Esophagus muscularis mucosa (tissue), 4 donors: ENCODE measurements at regions not wholly inside any gene's neighbourhood (a gene's known extent, or its start where the extent isn't known, plus 50 kb on each side); places are given as distances from the start of the nearest gene placed in this dataset.
"Not testable (repeated sequence)": the region's sequence is repeated elsewhere in the genome, so short reads cannot be mapped to it uniquely, and the experiment has no call there.

Experiments
- EP300 ChIP-seq: sonication (generic); formaldehyde crosslinking; IDR thresholded peaks from one replicate; pipeline ENCODE4 v1.6.1; 2017; ENCODE audit warnings: antibody characterized with exemption
- POLR2AphosphoS5 ChIP-seq, 2 donors: sonication (generic); formaldehyde crosslinking; IDR thresholded peaks; one replicate each; pipeline ENCODE4 v1.6.1; 2017; ENCODE audit warnings: antibody characterized with exemption in 2 of 2
- TF ChIP-seq, protein P1 (sequence below), 3 experiments: fragments of 200-600 bp in 2 of 3; fragments of 450-650 bp in 1 of 3; sonication (generic) in 2 of 3; IDR thresholded peaks; one replicate each; pipeline ENCODE4 v1.5.1; 2017 to 2019; ENCODE audit warnings: antibody characterized with exemption in 3 of 3, mild to moderate bottlenecking in 2 of 3, moderate library complexity in 1 of 3

DNA sequence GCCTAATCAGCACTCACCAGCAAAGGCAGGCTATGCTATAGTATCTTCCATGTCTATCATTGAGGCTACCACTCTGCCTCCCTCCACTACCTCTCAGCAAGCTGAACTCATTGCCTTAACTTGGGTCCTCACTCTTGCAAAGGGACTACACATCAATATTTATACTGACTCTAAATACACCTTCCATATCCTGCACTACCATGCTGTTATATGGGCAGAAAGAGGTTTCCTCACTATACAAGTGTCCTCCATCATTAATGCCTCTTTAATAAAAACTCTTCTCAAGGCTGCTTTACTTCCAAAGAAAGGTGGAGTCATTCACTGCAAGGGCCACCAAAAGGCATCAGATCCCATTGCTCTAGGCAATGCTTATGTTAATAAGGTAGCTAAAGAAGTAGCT lies 669.3 kb upstream of the USP15 start:
- TF ChIP-seq, protein P1, sequence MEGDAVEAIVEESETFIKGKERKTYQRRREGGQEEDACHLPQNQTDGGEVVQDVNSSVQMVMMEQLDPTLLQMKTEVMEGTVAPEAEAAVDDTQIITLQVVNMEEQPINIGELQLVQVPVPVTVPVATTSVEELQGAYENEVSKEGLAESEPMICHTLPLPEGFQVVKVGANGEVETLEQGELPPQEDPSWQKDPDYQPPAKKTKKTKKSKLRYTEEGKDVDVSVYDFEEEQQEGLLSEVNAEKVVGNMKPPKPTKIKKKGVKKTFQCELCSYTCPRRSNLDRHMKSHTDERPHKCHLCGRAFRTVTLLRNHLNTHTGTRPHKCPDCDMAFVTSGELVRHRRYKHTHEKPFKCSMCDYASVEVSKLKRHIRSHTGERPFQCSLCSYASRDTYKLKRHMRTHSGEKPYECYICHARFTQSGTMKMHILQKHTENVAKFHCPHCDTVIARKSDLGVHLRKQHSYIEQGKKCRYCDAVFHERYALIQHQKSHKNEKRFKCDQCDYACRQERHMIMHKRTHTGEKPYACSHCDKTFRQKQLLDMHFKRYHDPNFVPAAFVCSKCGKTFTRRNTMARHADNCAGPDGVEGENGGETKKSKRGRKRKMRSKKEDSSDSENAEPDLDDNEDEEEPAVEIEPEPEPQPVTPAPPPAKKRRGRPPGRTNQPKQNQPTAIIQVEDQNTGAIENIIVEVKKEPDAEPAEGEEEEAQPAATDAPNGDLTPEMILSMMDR (IDR thresholded peaks at IDR 0.05), result not testable (repeated sequence)
- TF ChIP-seq POLR2AphosphoS5 (IDR thresholded peaks at IDR 0.05); EP300: not testable (repeated sequence)
